H1 (cell line): ENCODE measurements at regions not wholly inside any gene's neighbourhood (a gene's known extent, or its start where the extent isn't known, plus 50 kb on each side); places are given as distances from the start of the nearest gene placed in this dataset.

ENCODE experiments used
- CTCF ChIA-PET: fragments of 300-600 bp; sonication (Branson Sonifier 250); formaldehyde crosslinking; loops from one replicate; lab custom pipeline; 2021; ENCODE audit not compliant: partially characterized antibody; lab: Charles Lee
- POLR2A ChIA-PET: fragments of 300-600 bp; sonication (Branson Sonifier 250); formaldehyde crosslinking; loops from one replicate; lab custom pipeline; 2021; ENCODE audit warnings: inconsistent platforms; ENCODE audit not compliant: partially characterized antibody; lab: Charles Lee
- DNase-seq, 2 experiments: peaks; one replicate each; pipeline versions ENCODE4 v3.0.0 to v3.0.0-alpha.2; 2010 to 2022; ENCODE audit warnings: low spot score in 2 of 2, low read depth in 1 of 2, mixed read lengths in 1 of 2
- FAIRE-seq: peaks from 2 replicates; lab custom pipeline; 2011; peaks lifted over from hg19 to GRCh38; lab: Jason Lieb, UNC
- H2AFZ ChIP-seq: 2 replicates; pipeline ENCODE4 v1.8.1; 2012; ENCODE audit warnings: low read length, inconsistent platforms
- H2AK5ac ChIP-seq: 2 replicates; pipeline ENCODE4 v1.6.1; 2013; ENCODE audit warnings: low read depth, low read length
- H2BK120ac ChIP-seq: replicated peaks from 2 replicates; pipeline ENCODE3; 2013; ENCODE audit warnings: low read depth, low read length, inconsistent platforms
- H2BK12ac ChIP-seq: 2 replicates; pipeline ENCODE4 v1.6.1; 2013; ENCODE audit warnings: low read depth, low read length
- H2BK15ac ChIP-seq: 2 replicates; pipeline ENCODE4 v1.6.1; 2013; ENCODE audit warnings: low read length
- H2BK20ac ChIP-seq: 2 replicates; pipeline ENCODE4 v1.6.1; 2013; ENCODE audit warnings: low read length
- H2BK5ac ChIP-seq: 2 replicates; pipeline ENCODE4 v1.6.1; 2013; ENCODE audit warnings: low read depth, low read length
- H3K14ac ChIP-seq: 2 replicates; pipeline ENCODE4 v1.6.1; 2013; ENCODE audit warnings: inconsistent platforms; ENCODE audit not compliant: insufficient read length
- H3K18ac ChIP-seq: 2 replicates; pipeline ENCODE4 v1.6.1; 2013; ENCODE audit warnings: low read length; ENCODE audit errors: extremely low read depth
- H3K23ac ChIP-seq: 2 replicates; pipeline ENCODE4 v1.6.1; 2013; ENCODE audit warnings: inconsistent platforms; ENCODE audit not compliant: insufficient read length
- H3K23me2 ChIP-seq: 2 replicates; pipeline ENCODE4 v1.6.1; 2013; ENCODE audit warnings: low read depth, low read length
- H3K27ac ChIP-seq: 2 replicates; pipeline ENCODE4 v1.6.1; 2011; ENCODE audit warnings: low read depth, low read length, inconsistent platforms
- H3K27me3 ChIP-seq, 4 experiments: replicated peaks in 1 of 4; 1 replicate in 1 of 4; 2 replicates in 3 of 4; pipeline versions ENCODE4 v1.6.1 to v1.8.1; 2011 to 2013; ENCODE audit warnings: low read length in 3 of 4, mild to moderate bottlenecking in 3 of 4, inconsistent platforms in 2 of 4, mixed read lengths in 2 of 4, moderate library complexity in 1 of 4; ENCODE audit not compliant: control insufficient read depth in 3 of 4, insufficient read depth in 3 of 4; ENCODE audit errors: extremely low read depth in 1 of 4
- H3K36me3 ChIP-seq, 4 experiments: 2 replicates each; pipeline versions ENCODE4 v1.6.1 to v1.8.1; 2011 to 2013; ENCODE audit warnings: mild to moderate bottlenecking in 4 of 4, low read length in 3 of 4, moderate library complexity in 2 of 4, control low read depth in 1 of 4, inconsistent platforms in 1 of 4; ENCODE audit not compliant: insufficient read depth in 4 of 4, control insufficient read depth in 2 of 4
- H3K4ac ChIP-seq: replicated peaks from 2 replicates; pipeline ENCODE3; 2013; ENCODE audit warnings: low read length, low read depth, mixed read lengths, inconsistent platforms; ENCODE audit not compliant: insufficient read length
- H3K4me1 ChIP-seq, 4 experiments: replicated peaks in 1 of 4; 1 replicate in 1 of 4; 2 replicates in 3 of 4; pipeline versions ENCODE4 v1.6.1 to v1.8.1; 2011 to 2013; ENCODE audit warnings: low read length in 3 of 4, inconsistent platforms in 2 of 4, mixed read lengths in 1 of 4; ENCODE audit not compliant: insufficient read depth in 4 of 4, control insufficient read depth in 3 of 4
- H3K4me2 ChIP-seq, 2 experiments: 2 replicates each; pipeline versions ENCODE4 v1.6.1 to v1.8.1; 2011 to 2013; ENCODE audit warnings: low read depth in 2 of 2, low read length in 2 of 2, control low read depth in 1 of 2, inconsistent platforms in 1 of 2, mild to moderate bottlenecking in 1 of 2; ENCODE audit not compliant: insufficient read depth in 1 of 2
- H3K4me3 ChIP-seq, 4 experiments: fragments of 200-600, 300-600 bp in 1 of 4; sonication (generic), shearing (Covaris generic), sonication (Bioruptor Twin) in 1 of 4; 2 replicates each; pipeline versions ENCODE4 v1.5.1 to v1.8.1; 2011 to 2016; ENCODE audit warnings: low read length in 4 of 4, low read depth in 3 of 4, control low read depth in 2 of 4, inconsistent platforms in 2 of 4, mild to moderate bottlenecking in 2 of 4, mixed read lengths in 1 of 4, moderate library complexity in 1 of 4; ENCODE audit not compliant: insufficient read depth in 2 of 4; ENCODE audit errors: extremely low read depth in 1 of 4
- H3K56ac ChIP-seq: replicated peaks from 2 replicates; pipeline ENCODE3; 2013; ENCODE audit warnings: low read depth, mild to moderate bottlenecking, mixed read lengths, low read length, inconsistent platforms; ENCODE audit not compliant: insufficient read length
- H3K79me1 ChIP-seq: 2 replicates; pipeline ENCODE4 v1.6.1; 2013; ENCODE audit warnings: low read depth, low read length, control low read depth
- H3K79me2 ChIP-seq, 2 experiments: 2 replicates each; pipeline versions ENCODE4 v1.6.1 to v1.8.1; 2012 to 2013; ENCODE audit warnings: low read length in 2 of 2, mild to moderate bottlenecking in 2 of 2, inconsistent platforms in 1 of 2; ENCODE audit not compliant: insufficient read depth in 2 of 2, control insufficient read depth in 1 of 2
- H3K9ac ChIP-seq, 4 experiments: replicated peaks in 1 of 4; 1 replicate in 1 of 4; 2 replicates in 3 of 4; pipeline versions ENCODE4 v1.6.1 to v1.8.1; 2011 to 2013; ENCODE audit warnings: low read depth in 3 of 4, low read length in 3 of 4, control low read depth in 2 of 4, mild to moderate bottlenecking in 2 of 4, moderate library complexity in 2 of 4, inconsistent platforms in 1 of 4; ENCODE audit errors: extremely low read depth in 1 of 4
- H3K9me3 ChIP-seq, 2 experiments: 2 replicates each; pipeline versions ENCODE4 v1.6.1 to v1.8.1; 2012 to 2013; ENCODE audit warnings: mild to moderate bottlenecking in 2 of 2, moderate library complexity in 2 of 2, control low read depth in 1 of 2, inconsistent platforms in 1 of 2, low read depth in 1 of 2, low read length in 1 of 2, mixed read lengths in 1 of 2; ENCODE audit not compliant: insufficient read depth in 2 of 2
- H4K20me1 ChIP-seq, 2 experiments: replicated peaks in 1 of 2; 2 replicates each; pipeline versions ENCODE3 to v1.8.1; 2011 to 2013; ENCODE audit warnings: inconsistent platforms in 2 of 2, low read length in 2 of 2, mild to moderate bottlenecking in 1 of 2; ENCODE audit not compliant: insufficient read depth in 2 of 2, control insufficient read depth in 1 of 2
- H4K5ac ChIP-seq: 2 replicates; pipeline ENCODE4 v1.6.1; 2013; ENCODE audit warnings: low read length, low read depth, mixed read lengths, inconsistent platforms; ENCODE audit not compliant: insufficient read length
- H4K8ac ChIP-seq: 2 replicates; pipeline ENCODE4 v1.8.0; 2013; ENCODE audit warnings: mild to moderate bottlenecking, moderate library complexity, low read length, inconsistent platforms; ENCODE audit not compliant: insufficient read depth; ENCODE audit errors: extremely low read depth
- H4K91ac ChIP-seq: replicated peaks from 2 replicates; pipeline ENCODE3; 2013; ENCODE audit warnings: low read length, mixed read lengths, inconsistent platforms; ENCODE audit not compliant: insufficient read length
- CBX8 ChIP-seq: fragments of 300-800, 300-1000 bp; sonication (generic); IDR thresholded peaks from 2 replicates; pipeline ENCODE4 v1.7.1; 2016; ENCODE audit warnings: low read depth, low read length, borderline replicate concordance
- EGR1 ChIP-seq: IDR thresholded peaks from 2 replicates; pipeline ENCODE4 v1.6.1; 2011; ENCODE audit warnings: low read depth, low read length, borderline replicate concordance
- EZH2 ChIP-seq: fragments of 200-600 bp; sonication (generic); IDR thresholded peaks from 2 replicates; pipeline ENCODE4 v1.7.1; 2012; ENCODE audit warnings: low read depth, mild to moderate bottlenecking, moderate library complexity, low read length, inconsistent platforms; ENCODE audit not compliant: severe bottlenecking
- JUND ChIP-seq: IDR thresholded peaks from 2 replicates; pipeline ENCODE4 v1.6.1; 2011; ENCODE audit warnings: mild to moderate bottlenecking, improper control_type of control experiment, low read length
- KDM4A ChIP-seq: IDR thresholded peaks from one replicate; pipeline ENCODE4 v1.7.1; 2012; ENCODE audit warnings: low read depth, mild to moderate bottlenecking, moderate library complexity, low read length, inconsistent platforms; ENCODE audit not compliant: severe bottlenecking
- POU5F1 ChIP-seq: IDR thresholded peaks from 2 replicates; pipeline ENCODE4 v1.6.1; 2011; ENCODE audit warnings: low read depth, mild to moderate bottlenecking, low read length, moderate library complexity
- RBBP5 ChIP-seq: IDR thresholded peaks from 2 replicates; pipeline ENCODE4 v1.7.1; 2012; ENCODE audit warnings: low read depth, mild to moderate bottlenecking, inconsistent platforms, low read length, moderate library complexity, borderline replicate concordance
- RNF2 ChIP-seq: fragments of 200-900, 300-1000 bp; sonication (generic); IDR thresholded peaks from 2 replicates; pipeline ENCODE4 v1.7.1; 2016; ENCODE audit warnings: borderline replicate concordance, low read depth, mild to moderate bottlenecking, antibody characterized with exemption, low read length; ENCODE audit not compliant: poor library complexity, severe bottlenecking; ENCODE audit errors: missing control alignments
- RXRA ChIP-seq: IDR thresholded peaks from 2 replicates; pipeline ENCODE4 v1.6.1; 2011; ENCODE audit warnings: low read depth, mild to moderate bottlenecking, low read length, moderate library complexity; ENCODE audit not compliant: insufficient read depth
- SAP30 ChIP-seq: fragments of 300-600 bp; sonication (generic); IDR thresholded peaks from 2 replicates; pipeline ENCODE4 v1.7.1; 2012; ENCODE audit warnings: low read length, moderate library complexity, mild to moderate bottlenecking, inconsistent platforms; ENCODE audit not compliant: insufficient read depth, insufficient replicate concordance
- SP2 ChIP-seq: IDR thresholded peaks from 2 replicates; pipeline ENCODE4 v1.6.1; 2012; ENCODE audit warnings: mild to moderate bottlenecking, low read length, inconsistent platforms
- SUZ12 ChIP-seq: fragments of 200-600 bp; sonication (generic); IDR thresholded peaks from 2 replicates; pipeline ENCODE4 v1.6.1; 2012; ENCODE audit warnings: mild to moderate bottlenecking, inconsistent platforms, low read length, moderate library complexity, mixed read lengths
- whole genome bisulfite sequencing, 2 experiments: shearing (Covaris generic) in 1 of 2; methylation state at CpG; one replicate each; pipeline versions ENCODE4 v1.1.6 to v1.1.7; 2013 to 2015; ENCODE audit warnings: low lambda C conversion rate in 2 of 2, mixed read lengths in 2 of 2, inconsistent platforms in 1 of 2, low coverage in 1 of 2, missing lambda C conversion rate in 1 of 2; ENCODE audit not compliant: insufficient replicate concordance in 2 of 2, insufficient coverage in 1 of 2, insufficient read length in 1 of 2; ENCODE audit errors: extremely low coverage in 1 of 2, missing lambda C conversion rate in 1 of 2; 5-methylcytosine and 5-hydroxymethylcytosine counted together

- Histone ChIP-seq H2AK5ac (no peak overlapping the region), H4K20me1 (no peaks in the 10 kb centered on the region), H3K9ac (no peak overlapping the region), H3K23me2 (no peaks in the 10 kb centered on the region), H3K4me1 (peaks cover 0 to 15% (median 9%) of the 10 kb centered on the region in 4 experiments; a peak in 5 of 7 replicates), H2BK15ac (no peak overlapping the region), H2BK5ac (no peak overlapping the region), H3K27me3 (no peaks in the 10 kb centered on the region), H3K23ac (no peak overlapping the region), H3K14ac (no peak overlapping the region), H4K91ac (no peak overlapping the region), H2BK120ac (no peak overlapping the region), H4K8ac (no peak overlapping the region), H3K4me2 (no peak overlapping the region), H3K36me3 (no peaks in the 10 kb centered on the region), H3K18ac (no peak overlapping the region), H3K27ac (no peak overlapping the region), H3K4me3 (no peak overlapping the region), H2AFZ (peak overlapping the region; percentile 82), H2BK20ac (no peak overlapping the region), H3K9me3 (no peaks in the 10 kb centered on the region), H3K4ac (no peak overlapping the region), H2BK12ac (no peak overlapping the region), H3K56ac (no peak overlapping the region), H3K79me1 (no peaks in the 10 kb centered on the region), H3K79me2 (no peaks in the 10 kb centered on the region), H4K5ac (no peak overlapping the region)
- WGBS, 2 experiments, result 87% methylated on average over 8 of the region's 9 CpGs; no CpG with 5 or more reads in 1 of the 2 experiments
- DNase-seq (no peak), FAIRE-seq (no peak)
- ChIA-PET CTCF (interaction anchor here (1.0 to 2.6 kb wide), 4 partner anchors 13 to 459 kb away, joined by 3 to 9 read pairs (median 5); no protein-coding TSS in a partner anchor), POLR2A (interaction anchor here (0.8 kb wide), 1 partner anchor 510 kb away, joined by 3 read pairs; the partner anchor contains the start of genes MRPS27 and PTCD2)
- TF ChIP-seq RBBP5 (no peak), SUZ12 (no peak), JUND (no peak), POU5F1 (no peak), SAP30 (no peak), KDM4A (no peak), EGR1 (no peak), SP2 (no peak), EZH2 (no peak), RNF2 (no peak), CBX8 (no peak), RXRA (no peak)
Observed at GRCh38 chr5:71810471-71811195, 91.6 kb downstream of the CARTPT start.
